CD4-positive, alpha-beta T cell treated with Interleukin-15 for 1 hour (primary cell): ENCODE measurements at regions not wholly inside any gene's neighbourhood (a gene's known extent, or its start where the extent isn't known, plus 50 kb on each side); places are given as distances from the start of the nearest gene placed in this dataset.
"Not testable (repeated sequence)": the region's sequence is repeated elsewhere in the genome, so short reads cannot be mapped to it uniquely, and the experiment has no call there.

Experiments used
- DNase-seq: peaks from one replicate; pipeline ENCODE4 v3.0.0-alpha.2; 2020

DNA sequence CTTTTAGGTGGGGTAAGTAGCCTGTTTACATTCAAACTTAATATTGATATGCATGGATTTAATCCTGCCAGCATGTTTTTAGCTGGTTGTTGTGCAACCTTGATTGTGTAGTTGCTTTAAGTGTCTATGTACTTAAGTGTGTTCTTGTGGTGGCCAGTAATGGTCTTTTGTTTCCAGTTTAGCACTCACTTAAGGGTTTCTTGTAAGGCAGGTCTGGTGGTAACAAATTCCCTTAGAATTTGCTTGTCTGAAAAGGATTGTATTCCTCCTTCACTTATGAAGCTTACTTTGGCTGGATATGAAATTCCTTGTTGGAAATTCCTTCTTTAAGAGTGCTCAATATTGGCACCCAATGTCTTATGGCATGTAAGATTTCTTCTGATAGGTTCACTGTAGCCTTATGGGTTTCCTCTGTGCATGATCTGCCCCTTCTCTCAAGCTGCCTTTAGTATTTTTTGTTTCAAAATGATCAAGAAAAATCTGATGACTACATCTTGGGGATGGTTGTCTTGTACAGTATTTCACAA lies 289.0 kb upstream of the C1QTNF3 start:
- DNase-seq, result not testable (repeated sequence)

DNA sequence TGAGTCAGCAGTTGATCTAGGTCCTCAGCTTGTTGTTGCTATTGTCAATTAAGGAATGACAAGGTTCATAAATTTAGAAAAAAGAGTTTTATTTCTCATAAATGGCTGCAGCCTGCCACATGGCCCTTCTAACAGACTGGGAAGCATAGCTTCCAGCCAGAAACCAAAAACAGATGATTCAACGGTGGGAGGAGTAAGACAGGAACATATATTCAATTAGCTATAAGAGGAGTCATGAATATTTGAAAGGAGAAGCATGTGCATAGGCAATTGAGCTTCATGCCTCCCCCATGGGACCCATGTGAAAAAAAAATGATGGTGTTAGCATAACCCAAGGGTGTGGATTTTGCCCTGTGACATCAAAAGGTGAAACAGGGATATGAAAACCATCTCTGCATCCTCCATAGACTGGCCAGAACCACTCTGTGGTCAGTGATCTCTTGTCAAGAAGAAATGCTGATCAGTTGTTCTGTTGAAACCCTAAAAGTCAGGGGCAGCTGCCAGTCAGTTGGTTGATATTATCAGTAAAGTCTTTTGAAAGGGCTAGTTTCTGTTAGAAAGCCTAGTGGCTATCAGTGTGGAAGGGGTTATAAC lies 296.5 kb upstream of the C1QTNF3 start:
- DNase-seq, result not testable (repeated sequence)

DNA sequence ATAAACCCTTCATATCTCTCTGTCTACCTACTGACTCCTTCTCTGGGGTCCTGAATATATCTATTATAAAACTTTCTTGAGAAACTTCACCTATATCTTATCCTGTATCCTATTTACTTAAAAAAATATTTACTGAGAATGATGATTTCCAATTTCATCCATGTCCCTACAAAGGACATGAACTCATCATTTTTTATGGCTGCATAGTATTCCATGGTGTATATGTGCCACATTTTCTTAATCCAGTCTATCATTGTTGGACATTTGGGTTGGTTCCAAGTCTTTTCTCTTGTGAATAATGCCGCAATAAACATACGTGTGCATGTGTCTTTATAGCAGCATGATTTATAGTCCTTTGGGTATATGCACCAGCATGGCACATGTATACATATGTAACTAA lies 301.7 kb upstream of the RAI14 start:
- not testable (repeated sequence) for DNase-seq

DNA sequence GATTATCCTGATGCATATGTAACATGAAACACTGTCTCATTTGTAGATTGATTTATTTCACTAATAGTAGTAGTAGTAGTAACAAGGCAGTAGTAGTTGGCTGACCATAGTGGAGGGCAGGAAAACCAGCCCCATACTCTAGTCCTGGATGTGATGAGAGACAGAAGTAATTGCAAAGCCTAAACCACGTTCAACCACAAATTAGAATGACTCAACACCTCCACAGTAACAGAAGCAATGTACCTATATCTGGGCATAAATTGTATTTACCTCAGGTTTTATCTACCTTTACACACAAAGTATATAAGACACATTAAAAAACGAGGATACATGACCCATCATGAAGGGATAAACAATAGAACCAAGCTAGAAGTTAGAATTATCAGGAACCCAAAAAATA lies 284.7 kb upstream of the RAI14 start:
- DNase-seq, result not testable (repeated sequence)

DNA sequence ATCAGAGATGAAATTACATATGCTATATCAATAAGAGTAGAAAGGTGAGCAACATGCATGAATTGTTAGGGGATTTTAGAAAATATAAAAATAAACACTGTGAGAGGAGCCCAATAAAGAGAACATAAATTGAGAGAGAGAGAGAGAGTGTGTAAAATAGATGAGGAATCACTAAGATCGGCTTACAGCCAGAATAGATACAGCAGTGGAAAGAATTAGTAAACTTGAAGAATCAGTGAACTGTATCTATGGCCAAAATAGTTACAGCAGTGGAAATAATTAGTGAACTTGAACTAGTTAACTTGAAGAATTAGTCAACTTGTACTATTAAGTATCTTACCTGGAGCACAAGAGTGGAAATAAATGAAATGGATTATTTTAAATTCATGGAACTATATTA lies 284.3 kb upstream of the RAI14 start:
- DNase-seq, result not testable (repeated sequence)

DNA sequence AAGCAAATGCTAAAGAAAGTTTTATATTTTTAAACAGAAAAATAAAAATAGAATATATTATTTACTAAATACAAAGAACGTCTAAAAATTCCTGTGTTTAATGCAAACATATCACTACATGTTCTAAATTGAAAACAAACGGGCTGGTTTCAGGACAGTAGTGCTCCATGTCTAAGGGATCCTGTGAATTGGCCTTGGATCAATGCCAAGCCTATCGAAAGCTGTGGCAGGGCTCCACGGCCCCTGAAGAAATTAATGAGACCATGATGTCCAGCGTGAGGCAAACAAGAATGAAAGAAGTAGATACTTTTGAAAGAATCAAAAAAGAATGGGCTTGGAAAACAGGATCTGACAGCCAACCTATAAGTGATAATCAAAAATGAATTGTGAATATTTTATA lies 283.4 kb upstream of the RAI14 start:
- not testable (repeated sequence) for DNase-seq

DNA sequence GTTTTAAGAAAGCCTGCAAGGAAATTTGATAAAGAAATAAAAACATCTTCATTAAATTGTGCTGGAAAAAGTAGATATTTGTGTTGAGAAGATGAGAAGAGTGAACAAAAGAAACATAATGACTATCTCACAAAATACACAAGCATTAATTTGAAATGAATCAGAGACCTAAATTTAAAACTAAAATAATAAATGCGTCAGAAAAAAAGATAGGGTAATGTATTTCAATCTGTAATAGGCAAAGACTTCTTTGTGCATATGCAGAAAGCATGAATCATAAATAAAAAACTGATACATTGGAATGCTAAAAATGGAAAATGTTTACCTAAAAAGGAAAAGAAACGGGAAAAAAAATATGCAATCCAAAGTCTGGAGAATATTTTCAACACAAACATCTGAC lies 278.5 kb upstream of the RAI14 start:
- DNase-seq, result not testable (repeated sequence)

DNA sequence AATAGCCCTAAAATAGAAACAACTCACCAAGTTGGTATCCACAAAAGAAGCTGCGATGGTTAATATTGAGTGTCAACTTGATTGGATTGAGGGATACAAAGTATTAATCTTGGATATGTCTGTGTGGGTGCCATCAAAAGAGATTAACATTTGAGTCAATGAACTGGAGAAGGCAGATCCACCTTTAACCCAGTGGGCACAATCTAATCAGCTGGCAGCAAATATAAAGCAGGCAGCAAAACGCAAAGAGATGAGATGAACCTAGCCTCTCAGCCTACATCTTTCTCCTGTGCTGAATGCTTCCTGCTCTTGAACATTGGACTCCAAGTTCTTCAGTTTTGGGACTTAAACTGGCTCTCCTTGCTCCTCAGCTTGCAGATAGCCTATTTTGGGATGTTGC lies 277.6 kb upstream of the RAI14 start:
- DNase-seq, result not testable (repeated sequence)

DNA sequence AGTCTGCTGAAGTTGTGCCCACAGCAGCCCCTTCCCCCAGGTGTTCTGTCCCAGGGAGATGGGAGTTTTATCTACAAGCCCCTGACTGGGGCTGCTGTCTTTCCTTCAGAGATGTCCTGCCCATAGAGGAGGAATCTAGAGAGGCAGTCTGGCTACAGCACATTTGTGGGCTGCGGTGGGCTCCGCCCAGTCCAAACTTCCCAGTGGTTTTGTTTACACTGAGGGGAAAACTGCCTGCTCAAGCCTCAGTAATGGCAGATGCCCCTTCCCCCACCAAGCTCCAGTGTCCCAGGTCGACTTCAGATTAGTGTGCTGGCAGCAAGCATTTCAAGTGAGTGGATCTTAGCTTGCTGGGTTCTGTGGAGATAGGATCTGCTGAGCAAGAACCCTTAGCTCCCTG lies 267.4 kb upstream of the RAI14 start:
- DNase-seq, result not testable (repeated sequence)

DNA sequence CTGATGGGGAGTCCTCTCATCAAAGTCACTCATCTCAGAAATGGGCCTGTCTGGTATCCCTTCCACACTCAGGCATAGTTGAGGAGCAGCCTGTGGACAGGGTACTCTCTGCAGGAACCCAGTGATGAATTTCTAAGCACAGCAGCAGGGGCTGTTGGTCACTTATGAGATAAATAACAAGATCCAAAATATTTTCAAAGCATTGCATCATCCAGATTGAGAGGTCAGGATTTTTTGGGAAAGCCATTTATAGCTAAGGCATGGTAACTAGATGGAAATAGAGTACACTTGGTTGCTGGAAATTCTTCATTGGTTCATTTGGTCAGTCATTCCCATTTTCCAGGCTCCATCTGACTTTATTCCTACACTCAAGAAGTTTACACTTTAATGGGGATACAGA lies 246.8 kb upstream of the RAI14 start:
- DNase-seq, result no peak

DNA sequence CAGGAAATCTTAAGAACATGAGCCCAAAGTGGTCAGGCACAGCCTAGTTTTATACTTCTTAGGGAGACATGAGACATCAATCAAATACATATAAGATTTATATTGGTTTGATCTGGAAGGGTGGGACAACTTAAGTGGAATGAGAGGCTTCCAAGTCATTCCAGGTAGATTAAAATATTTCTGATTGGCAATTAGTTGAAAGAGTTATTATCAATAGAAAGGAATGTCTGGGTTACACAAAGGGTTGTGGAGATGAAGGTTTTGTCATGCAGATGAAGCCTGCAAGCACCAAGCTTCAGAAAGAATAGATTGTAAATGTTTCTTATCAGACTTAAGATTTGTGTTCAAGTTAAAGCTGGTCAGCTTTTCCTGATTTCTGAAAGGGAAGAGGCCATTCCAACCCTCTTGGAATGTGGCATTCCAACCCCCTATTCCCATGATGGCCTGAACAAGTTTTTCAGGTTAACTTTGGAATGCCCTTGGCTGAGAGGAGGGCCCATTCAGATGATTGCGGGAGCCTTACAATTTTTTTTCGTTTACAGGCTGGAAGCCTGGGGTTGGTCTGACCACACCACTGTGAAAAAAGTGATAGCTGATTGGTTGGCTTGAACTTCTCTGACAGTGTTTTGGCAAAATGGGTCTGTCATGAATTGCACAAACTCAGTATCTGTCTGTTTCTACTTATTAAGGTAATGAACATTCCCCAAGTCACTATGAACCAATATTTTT lies 245.6 kb upstream of the RAI14 start:
- DNase-seq, result no peak

DNA sequence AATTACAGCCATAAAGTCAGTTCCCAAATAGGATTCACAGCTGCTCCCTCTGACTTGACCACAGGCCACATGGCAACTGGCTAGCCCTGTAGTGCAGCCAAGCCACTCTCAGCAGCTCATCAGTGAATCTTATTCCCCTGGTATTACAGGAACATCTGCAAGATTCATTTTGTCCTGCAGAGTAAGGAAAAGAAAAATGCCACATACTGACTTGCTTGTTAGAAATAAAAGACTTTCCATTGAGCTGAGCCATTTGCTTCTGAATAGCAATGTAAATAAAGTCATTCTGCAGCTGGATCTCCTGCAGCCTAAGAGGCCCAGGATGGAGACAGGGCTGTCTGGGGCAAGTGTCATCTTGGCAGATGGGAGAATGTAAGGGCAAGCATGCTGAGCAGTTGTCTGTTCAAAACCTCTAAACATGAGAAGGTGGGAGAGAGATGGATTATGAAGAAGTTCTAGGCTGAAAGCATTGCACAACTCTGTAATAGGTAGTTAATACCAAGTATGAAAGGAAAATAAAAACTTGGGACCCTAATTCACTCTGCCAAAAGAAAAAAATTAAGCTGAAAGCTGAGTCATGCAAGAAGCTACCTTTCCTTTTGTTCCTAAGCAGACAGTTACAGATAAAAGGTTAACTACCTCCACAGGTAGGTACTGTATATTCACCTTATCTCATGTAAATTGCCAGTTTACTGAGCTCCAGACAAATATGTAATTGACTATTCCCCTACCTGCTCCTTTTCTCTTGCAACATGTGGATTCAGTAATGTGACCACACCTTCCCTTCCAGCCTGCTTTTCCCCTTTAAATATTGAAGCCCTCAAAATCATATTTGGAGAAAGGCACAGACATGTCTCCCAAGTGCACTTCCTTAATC lies 244.4 kb upstream of the RAI14 start:
- DNase-seq, result no peak

DNA sequence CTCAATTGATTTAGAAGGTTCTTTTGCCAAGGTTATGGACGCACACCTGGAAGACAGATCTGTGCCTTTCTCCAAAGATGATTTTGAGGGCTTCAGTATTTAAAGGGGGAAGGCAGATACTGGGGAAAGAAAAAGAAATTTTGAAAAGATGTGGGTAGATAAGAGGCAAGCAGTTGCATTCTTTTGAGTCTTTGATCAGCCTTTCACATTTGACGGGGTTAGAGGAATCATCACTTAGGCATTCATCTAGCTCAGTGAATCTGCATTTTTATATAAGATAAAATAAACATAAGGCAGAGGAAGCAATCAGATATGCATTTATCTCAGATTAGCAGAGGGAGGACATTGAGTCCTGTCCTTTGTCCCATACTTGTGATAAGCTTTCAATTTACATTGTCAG lies 243.4 kb upstream of the RAI14 start:
- DNase-seq, result no peak

DNA sequence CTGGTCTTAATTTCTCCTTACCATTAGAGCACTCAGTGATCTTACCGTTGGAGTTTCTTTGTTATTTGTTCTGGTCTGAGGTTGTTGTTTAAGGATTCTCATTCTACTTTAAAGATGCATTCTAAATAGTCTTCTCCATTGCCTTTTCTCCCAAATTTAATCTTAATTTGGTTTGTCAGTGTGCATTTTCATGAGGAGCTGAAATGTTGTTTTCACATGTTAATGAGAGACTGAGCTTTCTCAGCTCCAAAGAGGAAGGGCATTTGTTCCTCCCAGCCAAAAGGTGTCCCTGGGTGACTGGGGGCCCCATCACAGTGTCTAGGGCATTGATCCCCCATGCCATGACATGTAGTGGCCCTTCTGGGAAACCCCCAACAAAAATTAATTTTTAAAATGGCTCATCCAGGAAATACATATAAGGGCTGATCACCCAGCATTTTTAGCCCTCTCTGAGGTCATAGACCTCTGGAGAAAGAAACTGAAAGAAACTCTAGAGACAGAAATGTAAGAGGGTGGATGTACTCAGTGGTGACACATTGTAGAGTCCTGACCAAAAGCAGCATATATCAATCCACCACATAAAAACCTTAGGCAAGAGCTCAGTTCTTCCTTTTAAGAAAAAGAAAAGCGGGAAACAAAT lies 240.4 kb upstream of the RAI14 start:
- DNase-seq, result no peak

DNA sequence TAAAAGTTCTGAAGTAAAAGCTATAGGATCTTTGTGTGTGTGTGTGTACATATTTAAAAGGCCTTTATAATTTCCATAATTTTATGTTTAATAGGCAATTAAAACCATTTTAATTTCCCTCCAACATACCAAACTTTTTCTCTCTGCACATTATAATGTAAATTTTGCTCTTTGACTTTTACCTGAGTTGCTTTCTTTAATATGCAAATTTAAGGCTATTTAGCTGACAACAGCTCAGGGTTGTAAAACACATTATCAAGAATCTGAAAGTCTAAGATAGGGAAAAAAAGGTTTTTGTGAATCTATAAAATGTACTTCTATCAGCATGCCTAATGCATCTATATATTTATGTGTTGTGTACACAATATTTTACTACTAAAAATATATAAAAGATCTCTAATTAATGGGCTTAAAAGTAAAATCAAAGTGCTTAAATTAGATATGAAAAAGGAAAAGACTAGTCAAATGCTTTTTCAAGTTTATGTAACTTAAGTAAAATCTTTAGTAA lies 239.6 kb upstream of the RAI14 start:
- DNase-seq, result no peak

DNA sequence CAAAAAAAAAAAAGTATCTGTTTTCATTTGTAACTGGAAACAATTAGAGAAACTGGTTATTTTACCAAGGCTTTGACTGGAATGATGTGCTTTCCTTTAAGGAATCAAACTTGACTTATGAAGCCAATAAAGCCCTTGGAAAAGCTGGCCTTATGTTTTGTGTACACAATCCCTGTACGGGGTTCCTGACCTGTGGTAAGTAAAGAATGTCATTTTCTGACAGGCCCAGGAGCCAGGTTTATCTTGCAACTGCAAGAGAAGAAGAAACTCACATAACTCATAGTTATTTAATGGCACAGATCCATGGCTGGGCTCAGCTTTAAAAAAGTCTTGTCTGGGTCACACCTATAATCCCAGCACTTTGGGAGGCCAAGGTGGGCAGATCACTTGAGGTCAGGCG lies 235.9 kb upstream of the RAI14 start:
- DNase-seq, result not testable (repeated sequence)

DNA sequence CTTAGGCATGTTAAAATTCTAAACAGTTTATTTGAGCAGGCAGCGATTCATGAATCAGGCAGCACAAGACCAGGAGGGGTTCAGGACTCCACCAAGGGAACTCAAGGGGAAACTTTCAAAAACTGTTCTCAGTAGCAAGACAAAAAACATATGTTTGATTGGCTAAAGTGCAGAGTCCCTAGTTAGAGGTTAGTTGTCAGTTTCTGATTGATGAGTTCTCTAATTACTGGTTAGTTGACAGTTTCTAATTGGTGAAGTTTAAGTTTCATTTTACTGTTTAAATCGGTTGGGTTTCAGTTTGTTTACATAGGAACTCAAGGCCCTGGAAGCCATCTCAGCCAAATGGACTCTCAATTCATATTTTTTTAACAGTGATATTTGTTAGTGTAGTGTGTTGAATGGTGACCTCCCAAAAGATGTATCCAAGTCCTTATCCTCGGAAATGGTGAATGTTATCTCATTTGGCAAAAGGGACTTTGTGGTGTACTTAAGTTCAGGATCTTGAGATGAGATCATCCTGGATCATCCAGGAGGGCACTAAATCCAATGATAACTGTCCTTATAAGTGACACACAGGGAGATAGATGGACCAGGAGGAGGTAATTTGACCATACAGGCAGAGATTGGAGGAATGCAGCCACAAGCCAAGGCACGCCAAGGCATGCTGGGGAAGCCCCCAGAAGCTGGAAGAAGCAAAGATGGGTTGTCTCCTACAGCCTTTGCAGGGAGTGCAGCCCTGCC lies 219.2 kb upstream of the RAI14 start:
- DNase-seq, result no peak

DNA sequence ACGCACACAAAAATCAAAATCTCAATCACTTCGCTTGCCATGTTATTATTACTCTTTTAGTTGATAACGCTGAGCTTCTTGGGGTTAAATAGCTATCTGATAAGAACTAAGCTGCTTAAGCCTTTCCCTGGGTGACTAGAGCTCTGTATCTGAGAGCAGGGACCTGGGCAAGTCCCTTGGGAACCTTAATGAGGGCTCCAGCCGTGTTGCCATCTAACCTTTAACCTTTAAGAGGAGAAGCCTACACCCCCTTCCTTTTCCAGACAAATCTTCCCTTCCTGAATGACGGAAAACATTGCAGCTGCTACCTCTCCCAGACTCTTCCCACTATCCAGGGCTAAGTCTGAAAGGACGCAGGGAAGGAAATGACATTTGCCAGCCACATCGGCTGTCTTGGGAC lies 216.5 kb upstream of the RAI14 start:
- DNase-seq, result no peak

DNA sequence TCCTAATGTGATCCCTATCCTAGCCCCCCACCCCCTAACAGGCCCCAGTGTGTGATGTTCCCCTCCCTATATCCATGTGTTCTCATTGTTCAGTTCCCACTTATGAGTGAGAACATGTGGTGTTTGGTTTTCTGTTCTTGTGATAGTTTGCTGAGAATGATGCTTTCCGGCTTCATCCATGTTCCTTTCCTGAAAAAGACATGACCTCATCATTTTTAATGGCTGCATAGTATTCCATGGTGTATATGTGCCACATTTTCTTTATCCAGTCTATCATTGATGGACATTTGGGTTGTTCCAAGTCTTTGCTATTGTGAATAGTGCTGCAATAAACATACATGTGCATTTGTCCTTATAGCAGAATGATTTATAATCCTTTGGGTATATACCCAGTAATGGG lies 214.4 kb upstream of the RAI14 start:
- DNase-seq, result not testable (repeated sequence)

DNA sequence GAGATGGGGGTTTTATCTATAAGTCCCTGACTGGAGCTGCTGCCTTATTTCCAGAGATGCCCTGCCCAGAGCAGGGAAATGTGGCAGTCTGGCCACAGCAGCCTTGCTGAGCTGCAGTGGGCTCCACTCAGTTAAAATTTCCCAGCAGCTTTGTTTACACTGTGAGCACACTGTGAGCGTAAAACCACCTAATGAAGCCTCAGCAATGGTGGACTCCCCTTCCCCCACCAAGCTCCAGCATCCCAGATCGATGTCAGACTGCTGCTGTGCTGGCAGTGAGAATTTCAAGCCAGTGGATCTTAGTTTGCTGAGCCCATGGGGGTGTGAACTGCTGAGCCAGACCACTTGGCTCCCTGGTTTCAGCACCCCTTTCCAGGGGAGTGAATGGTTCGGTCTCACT lies 208.7 kb upstream of the RAI14 start:
- no peak for DNase-seq

DNA sequence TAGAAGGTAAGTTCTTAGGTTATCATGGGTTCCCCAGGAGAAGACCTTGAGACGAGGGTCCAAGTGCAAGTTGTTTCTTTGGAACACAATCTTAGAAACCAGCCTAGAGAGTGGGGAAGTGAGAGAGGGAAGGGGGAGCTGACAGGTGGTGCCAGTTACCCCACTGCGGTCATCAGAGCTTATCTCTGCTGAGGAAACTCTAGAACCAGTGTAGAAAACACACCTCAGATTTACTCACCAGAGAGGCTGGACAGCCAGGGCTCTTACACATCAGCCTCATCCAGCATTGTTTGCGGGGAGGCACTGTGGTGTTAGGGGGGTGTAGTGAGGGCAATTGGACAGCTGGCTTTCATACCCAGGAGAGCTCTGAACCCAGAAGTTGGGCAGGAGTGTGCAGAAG lies 206.5 kb upstream of the RAI14 start:
- DNase-seq, result no peak

DNA sequence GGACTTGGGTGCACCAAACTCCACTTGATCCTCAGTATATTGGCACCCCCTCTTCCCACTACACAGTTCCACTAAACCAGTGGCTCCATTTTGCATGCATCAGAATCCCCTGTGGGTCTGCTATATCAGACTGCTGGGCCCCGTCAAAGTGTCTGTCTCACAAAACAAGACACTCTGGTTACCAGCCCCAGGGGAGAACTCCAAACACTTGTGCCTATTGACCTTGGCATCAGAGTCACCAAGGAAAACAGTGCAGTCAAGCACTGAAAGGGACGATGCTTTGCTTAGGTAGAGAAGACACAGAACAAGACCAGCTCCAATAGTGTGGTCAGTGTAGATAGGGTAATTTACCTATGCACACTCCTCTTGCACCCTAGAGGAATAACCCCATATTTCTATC lies 205.8 kb upstream of the RAI14 start:
- no peak for DNase-seq
